ENCODE measurements at regions not wholly inside any gene's neighbourhood (a gene's known extent, or its start where the extent isn't known, plus 50 kb on each side); places are given as distances from the start of the nearest gene placed in this dataset.
"Not testable (repeated sequence)": the region's sequence is repeated elsewhere in the genome, so short reads cannot be mapped to it uniquely, and the experiment has no call there.

- DNase-seq, result no peak
Measured at GRCh38 chr10:34058845-34059614, 724.6 kb upstream of the NRP1 start.

- DNase-seq, result not testable (repeated sequence)
Measured at GRCh38 chr10:34055410-34055985, 721.0 kb upstream of the NRP1 start.

- no peak for DNase-seq
Measured at GRCh38 chr10:34049887-34050286, 715.4 kb upstream of the NRP1 start.

- DNase-seq, result no peak
Measured at GRCh38 chr10:34049469-34049868, 715.0 kb upstream of the NRP1 start.

- no peak for DNase-seq
Measured at GRCh38 chr10:34047389-34047788, 712.9 kb upstream of the NRP1 start.

GRCh38 chr10:34046506-34047034 lies 712.1 kb upstream of the NRP1 start:
- no peak for DNase-seq

GRCh38 chr10:34045571-34046190 lies 711.2 kb upstream of the NRP1 start:
- DNase-seq, result no peak

GRCh38 chr10:34041871-34042270 lies 707.4 kb upstream of the NRP1 start:
- DNase-seq, result no peak

- no peak for DNase-seq
Measured at GRCh38 chr10:34037499-34037898, 703.0 kb upstream of the NRP1 start.

GRCh38 chr10:34035241-34035790 lies 700.8 kb upstream of the NRP1 start:
- DNase-seq, result not testable (repeated sequence)

GRCh38 chr10:34033078-34033477 lies 698.6 kb upstream of the NRP1 start:
- DNase-seq, result no peak

- DNase-seq, result no peak
Measured at GRCh38 chr10:34032564-34032963, 698.1 kb upstream of the NRP1 start.

GRCh38 chr10:34031400-34031799 lies 696.9 kb upstream of the NRP1 start:
- peak in 3 of 14 donors; percentile 1 to 29 (median 7) for DNase-seq

- no peak for DNase-seq
Measured at GRCh38 chr10:34029455-34029854, 695.0 kb upstream of the NRP1 start.

- peak in 1 of 14 donors; percentile 3 for DNase-seq
Measured at GRCh38 chr10:34028936-34029335, 694.5 kb upstream of the NRP1 start.

GRCh38 chr10:34024693-34025425 lies 690.4 kb upstream of the NRP1 start:
- no peak for DNase-seq

GRCh38 chr10:34024282-34024681 lies 689.8 kb upstream of the NRP1 start:
- DNase-seq, result no peak

- DNase-seq, result no peak
Measured at GRCh38 chr10:34022195-34022594, 687.7 kb upstream of the NRP1 start.

- no peak for DNase-seq
Measured at GRCh38 chr10:34018784-34019183, 684.3 kb upstream of the NRP1 start.

GRCh38 chr10:34018129-34018528 lies 683.7 kb upstream of the NRP1 start:
- no peak for DNase-seq

- no peak for DNase-seq
Measured at GRCh38 chr10:34017281-34017680, 682.8 kb upstream of the NRP1 start.

- no peak for DNase-seq
Measured at GRCh38 chr10:34016576-34016975, 682.1 kb upstream of the NRP1 start.

- DNase-seq, result no peak
Measured at GRCh38 chr10:34015700-34016099, 681.2 kb upstream of the NRP1 start.
